GM12878 (cell line): ENCODE measurements at regions not wholly inside any gene's neighbourhood (a gene's known extent, or its start where the extent isn't known, plus 50 kb on each side); places are given as distances from the start of the nearest gene placed in this dataset.

Experiments used
- ATAC-seq: fragments of 200-7000 bp; cut with Tn5 transposase; 3 replicates; pipeline ENCODE4 v1.9.1; 2020; ENCODE audit warnings: mild to moderate bottlenecking, moderate library complexity
- BruUV-seq: library from RNA; stranded (reverse); fragments of 400-500 nt; replicated peaks from 2 replicates; lab custom pipeline; 2021; lab: Mats Ljungman, UMichigan
- CTCF ChIA-PET: fragments of 300-600 bp; sonication (Branson Sonifier 250); formaldehyde crosslinking; extraction: SDS; loops from one replicate; lab custom pipeline; 2021; ENCODE audit warnings: inconsistent platforms; lab: Yijun Ruan, JAX
- POLR2A ChIA-PET: fragments of 350-600 bp; formaldehyde crosslinking; extraction: SDS; loops from one replicate; lab custom pipeline; 2021; ENCODE audit warnings: inconsistent platforms; lab: Charles Lee
- RAD21 ChIA-PET: fragments of 300-600 bp; sonication (Branson Sonifier 250); formaldehyde crosslinking; loops from one replicate; lab custom pipeline; 2023; ENCODE audit warnings: antibody characterized with exemption; ENCODE audit not compliant: unreplicated experiment; lab: Charles Lee
- SMC1A ChIA-PET: fragments of 300-600 bp; sonication (Branson Sonifier 250); formaldehyde crosslinking; loops from one replicate; lab custom pipeline; 2023; ENCODE audit not compliant: unreplicated experiment, uncharacterized antibody; lab: Charles Lee
- DNase-seq: peaks from one replicate; pipeline ENCODE4 v3.0.0-alpha.2; 2011; ENCODE audit warnings: low read depth, low spot score
- FAIRE-seq: peaks from 3 replicates; lab custom pipeline; 2011; peaks lifted over from hg19 to GRCh38; lab: Jason Lieb, UNC
- H2AFZ ChIP-seq: 2 replicates; pipeline ENCODE4 v1.6.0; 2011; ENCODE audit warnings: low read depth, low read length, control low read depth; ENCODE audit not compliant: control insufficient read depth
- H3K27ac ChIP-seq: 2 replicates; pipeline ENCODE4 v1.5.1; 2011; ENCODE audit warnings: control low read depth; ENCODE audit not compliant: control insufficient read depth, insufficient read depth
- H3K27me3 ChIP-seq, 2 experiments: replicated peaks in 1 of 2; 2 replicates each; pipeline versions ENCODE4 v1.6.0 to v1.6.1; 2011; ENCODE audit warnings: low read length in 1 of 2; ENCODE audit not compliant: control insufficient read depth in 2 of 2, insufficient read depth in 2 of 2
- H3K36me3 ChIP-seq, 2 experiments: 2 replicates each; pipeline ENCODE4 v1.5.1; 2011; ENCODE audit warnings: low read length in 1 of 2; ENCODE audit not compliant: control insufficient read depth in 2 of 2, insufficient read depth in 2 of 2
- H3K4me1 ChIP-seq: 2 replicates; pipeline ENCODE4 v1.6.1; 2011; ENCODE audit warnings: mild to moderate bottlenecking, low read length, moderate library complexity, mixed read lengths; ENCODE audit not compliant: control insufficient read depth, insufficient read depth
- H3K4me2 ChIP-seq: 2 replicates; pipeline ENCODE4 v1.6.0; 2011; ENCODE audit warnings: control low read depth; ENCODE audit not compliant: control insufficient read depth, insufficient read depth
- H3K4me3 ChIP-seq: fragments of 200-600 bp; sonication (generic); 2 replicates; pipeline ENCODE4 v1.5.1; 2016
- H3K79me2 ChIP-seq: 2 replicates; pipeline ENCODE4 v1.6.0; 2011; ENCODE audit warnings: low read length; ENCODE audit not compliant: control insufficient read depth, insufficient read depth
- H3K9ac ChIP-seq: 2 replicates; pipeline ENCODE4 v1.8.0; 2011; ENCODE audit warnings: low read length, control low read depth, mixed read lengths; ENCODE audit not compliant: control insufficient read depth, insufficient read depth
- H3K9me3 ChIP-seq: replicated peaks from 3 replicates; pipeline ENCODE4 v1.5.1; 2011; ENCODE audit warnings: mild to moderate bottlenecking, low read length; ENCODE audit not compliant: control insufficient read depth, insufficient read depth
- H4K20me1 ChIP-seq: 2 replicates; pipeline ENCODE4 v1.6.0; 2011; ENCODE audit not compliant: control insufficient read depth, insufficient read depth
- ATF2 ChIP-seq: IDR thresholded peaks from 2 replicates; pipeline ENCODE4 v1.6.1; 2012; ENCODE audit warnings: low read length, inconsistent platforms
- CREB1 ChIP-seq: IDR thresholded peaks from 2 replicates; pipeline ENCODE4 v1.6.1; 2012; ENCODE audit warnings: low read depth, mild to moderate bottlenecking, inconsistent platforms
- IKZF2 ChIP-seq, 2 experiments: fragments of 450-650 bp; IDR thresholded peaks; 2 replicates each; pipeline ENCODE4 v1.6.1; 2017; ENCODE audit warnings: mild to moderate bottlenecking in 2 of 2, moderate library complexity in 2 of 2
- NRF1 ChIP-seq: conservative IDR thresholded peaks from 2 replicates; pipeline ENCODE4 v1.6.1; 2011; ENCODE audit warnings: mild to moderate bottlenecking, low read depth, low read length, improper control_type of control experiment
- REST ChIP-seq: IDR thresholded peaks from 2 replicates; pipeline ENCODE4 v1.6.1; 2012; ENCODE audit warnings: mild to moderate bottlenecking, low read depth, low read length
- SMAD5 ChIP-seq: IDR thresholded peaks from 2 replicates; pipeline ENCODE4 v1.6.1; 2016; ENCODE audit warnings: antibody characterized with exemption, low read depth
- TCF3 ChIP-seq: IDR thresholded peaks from 2 replicates; pipeline ENCODE4 v1.6.1; 2012; ENCODE audit warnings: low read depth, mild to moderate bottlenecking, low read length, borderline replicate concordance; ENCODE audit not compliant: insufficient read depth
- ZBTB4 ChIP-seq: fragments of 450-650 bp; formaldehyde crosslinking; IDR thresholded peaks from 2 replicates; pipeline ENCODE4 v1.4.0; 2022; ENCODE audit warnings: mild to moderate bottlenecking, moderate library complexity
- in situ Hi-C: fragments of 300-500 bp; cut with MboI; formaldehyde crosslinking; loops from 9 replicates; pipeline ENCODE4 v1.14.3; 2018; ENCODE audit warnings: mixed read lengths
- intact Hi-C: fragments of 100-400 bp; cut with micrococcal nuclease; formaldehyde crosslinking; loops from one replicate; pipeline ENCODE4 v1.14.2; 2022; ENCODE audit not compliant: unreplicated experiment

- BruUV-seq: no TSS peak
- TF ChIP-seq CREB1 (no peak), NRF1 (no peak), TCF3 (no peak), ZBTB4 (CRISPR knock-in tag) (no peak), IKZF2 (IDR thresholded peaks at IDR 0.05) (no peak), ATF2 (no peak), REST (no peak), SMAD5 (no peak)
- TF ChIP-seq, all 136 proteins: peak for 0
- Histone ChIP-seq H4K20me1 (no peaks in the 10 kb centered on the region), H3K27ac (no peak overlapping the region), H3K4me3 (no peak overlapping the region), H3K36me3 (no peaks in the 10 kb centered on the region), H3K9ac (no peak overlapping the region), H3K4me1 (no peaks in the 10 kb centered on the region), H3K9me3 (no peaks in the 10 kb centered on the region), H3K79me2 (no peaks in the 10 kb centered on the region), H3K4me2 (no peak overlapping the region), H3K27me3 (no peaks in the 10 kb centered on the region), H2AFZ (no peak overlapping the region)
- ATAC-seq: no peak
- DNase-seq: no peak
- FAIRE-seq: no peak
- intact Hi-C loops (no loop called here), in situ Hi-C loops (no loop called here)
- RAD21 ChIA-PET: no interaction called here
- SMC1A ChIA-PET: no interaction called here
- POLR2A ChIA-PET: no interaction called here
- CTCF ChIA-PET: no interaction called here
These were observed 603.3 kb upstream of the NXPH2 start for GRCh38 chr2:139383532-139383931.
